D721Med (cell line): ENCODE measurements at regions not wholly inside any gene's neighbourhood (a gene's known extent, or its start where the extent isn't known, plus 50 kb on each side); places are given as distances from the start of the nearest gene placed in this dataset.
"Not testable (repeated sequence)": the region's sequence is repeated elsewhere in the genome, so short reads cannot be mapped to it uniquely, and the experiment has no call there.

Experiments used
- DNase-seq: peaks from one replicate; pipeline ENCODE4 v3.0.0; 2011; ENCODE audit warnings: low spot score; ENCODE audit not compliant: insufficient read length
- FAIRE-seq: peaks from 2 replicates; lab custom pipeline; 2011; peaks lifted over from hg19 to GRCh38; lab: Jason Lieb, UNC
- TF ChIP-seq, protein P1 (sequence below): IDR thresholded peaks from 2 replicates; pipeline ENCODE4 v1.5.1; 2012; ENCODE audit warnings: mild to moderate bottlenecking, control low read depth; ENCODE audit not compliant: insufficient read depth; ENCODE audit errors: missing control alignments

- no peak for DNase-seq
- TF ChIP-seq, protein P1, sequence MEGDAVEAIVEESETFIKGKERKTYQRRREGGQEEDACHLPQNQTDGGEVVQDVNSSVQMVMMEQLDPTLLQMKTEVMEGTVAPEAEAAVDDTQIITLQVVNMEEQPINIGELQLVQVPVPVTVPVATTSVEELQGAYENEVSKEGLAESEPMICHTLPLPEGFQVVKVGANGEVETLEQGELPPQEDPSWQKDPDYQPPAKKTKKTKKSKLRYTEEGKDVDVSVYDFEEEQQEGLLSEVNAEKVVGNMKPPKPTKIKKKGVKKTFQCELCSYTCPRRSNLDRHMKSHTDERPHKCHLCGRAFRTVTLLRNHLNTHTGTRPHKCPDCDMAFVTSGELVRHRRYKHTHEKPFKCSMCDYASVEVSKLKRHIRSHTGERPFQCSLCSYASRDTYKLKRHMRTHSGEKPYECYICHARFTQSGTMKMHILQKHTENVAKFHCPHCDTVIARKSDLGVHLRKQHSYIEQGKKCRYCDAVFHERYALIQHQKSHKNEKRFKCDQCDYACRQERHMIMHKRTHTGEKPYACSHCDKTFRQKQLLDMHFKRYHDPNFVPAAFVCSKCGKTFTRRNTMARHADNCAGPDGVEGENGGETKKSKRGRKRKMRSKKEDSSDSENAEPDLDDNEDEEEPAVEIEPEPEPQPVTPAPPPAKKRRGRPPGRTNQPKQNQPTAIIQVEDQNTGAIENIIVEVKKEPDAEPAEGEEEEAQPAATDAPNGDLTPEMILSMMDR, result no peak
- FAIRE-seq, result no peak
Measured at GRCh38 chr14:59134307-59134706, 54.2 kb upstream of the DAAM1 start.

GRCh38 chr14:59137256-59137655 is 51.2 kb upstream of the DAAM1 start:
- TF ChIP-seq, protein P1, result no peak
- FAIRE-seq (no peak), DNase-seq (no peak)

GRCh38 chr14:59138576-59138975 is 49.9 kb upstream of the DAAM1 start:
- not testable (repeated sequence) for FAIRE-seq

More at GRCh38 chr14:59138576-59138975, 49.9 kb upstream of the DAAM1 start:
- not testable (repeated sequence) for DNase-seq
